GM12864 (cell line): ENCODE measurements at regions not wholly inside any gene's neighbourhood (a gene's known extent, or its start where the extent isn't known, plus 50 kb on each side); places are given as distances from the start of the nearest gene placed in this dataset.

ENCODE experiments used
- DNase-seq: peaks from one replicate; pipeline ENCODE4 v3.0.0-alpha.2; 2011; ENCODE audit warnings: low read depth
- H3K4me3 ChIP-seq: 2 replicates; pipeline ENCODE4 v1.5.1; 2011; ENCODE audit warnings: mild to moderate bottlenecking, low read depth, low read length, control low read depth
- CTCF ChIP-seq: IDR thresholded peaks from 2 replicates; pipeline ENCODE4 v1.5.1; 2011; ENCODE audit warnings: low read depth, mild to moderate bottlenecking, moderate library complexity, low read length, control low read depth, inconsistent platforms; ENCODE audit errors: missing control alignments

DNA sequence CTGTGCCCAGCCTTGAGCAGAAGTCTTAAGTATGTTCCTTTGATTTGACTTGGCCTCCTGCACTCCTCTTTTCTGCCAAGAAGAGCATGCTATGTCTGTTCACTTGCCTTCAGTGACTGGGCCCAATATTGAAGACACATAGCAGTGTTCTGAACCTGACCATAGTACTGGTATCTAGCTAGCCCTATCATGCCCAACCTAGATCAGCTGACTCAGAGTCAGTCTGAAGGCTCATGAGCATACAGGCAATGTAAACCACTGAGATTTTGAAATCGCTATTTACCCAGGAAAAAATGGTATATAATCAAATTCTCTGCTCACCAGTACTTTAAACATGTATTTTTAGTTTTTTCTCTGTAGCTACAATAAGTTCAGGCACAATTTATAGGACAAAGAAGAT is 129.4 kb downstream of the TANC2 start:
- TF ChIP-seq CTCF: no peak
- DNase-seq: no peak

DNA sequence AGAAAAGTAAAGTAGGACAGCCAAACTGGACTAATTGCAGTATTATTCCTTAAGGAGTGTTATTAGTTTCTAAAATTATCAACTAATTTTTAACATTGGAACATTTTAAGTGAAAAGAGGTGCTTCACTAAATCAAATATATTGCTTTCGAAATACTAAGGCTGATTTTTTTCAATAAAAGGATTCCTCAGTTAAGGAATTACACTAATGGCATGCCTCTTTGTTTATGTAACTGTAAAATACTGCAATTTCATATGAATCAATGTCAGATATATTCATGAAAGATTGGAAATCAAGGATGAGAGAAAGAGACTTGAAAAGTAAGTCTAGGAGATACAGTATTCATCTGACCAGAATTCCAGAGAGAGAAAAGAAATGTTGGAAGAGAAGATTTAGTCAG is 129.8 kb downstream of the TANC2 start:
- no peak for TF ChIP-seq CTCF
- no peak overlapping the region for H3K4me3 ChIP-seq
- DNase-seq: no peak

More for the DNA sequence above, 129.4 kb downstream of the TANC2 start:
- H3K4me3 ChIP-seq: no peak overlapping the region

DNA sequence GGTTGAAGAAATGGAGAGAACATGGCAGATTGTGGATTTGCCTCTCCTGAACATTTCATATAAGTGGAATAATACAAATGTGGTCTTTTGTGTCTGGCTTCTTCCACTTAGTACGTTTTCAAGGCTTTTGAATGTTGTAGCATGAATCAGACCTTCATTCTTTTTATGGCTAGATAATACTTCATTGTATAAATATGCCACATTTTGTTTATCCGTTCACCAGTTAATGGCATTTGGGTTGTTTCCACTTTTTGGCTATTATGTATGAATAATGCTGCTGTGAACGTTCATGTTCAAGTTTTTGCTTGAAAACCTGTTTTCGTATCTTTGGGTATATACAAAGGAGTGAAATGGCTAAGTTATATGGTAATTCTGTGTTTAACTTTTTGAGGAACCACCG is 130.4 kb downstream of the TANC2 start:
- TF ChIP-seq CTCF: no peak
- DNase-seq: no peak
- no peak overlapping the region for H3K4me3 ChIP-seq

DNA sequence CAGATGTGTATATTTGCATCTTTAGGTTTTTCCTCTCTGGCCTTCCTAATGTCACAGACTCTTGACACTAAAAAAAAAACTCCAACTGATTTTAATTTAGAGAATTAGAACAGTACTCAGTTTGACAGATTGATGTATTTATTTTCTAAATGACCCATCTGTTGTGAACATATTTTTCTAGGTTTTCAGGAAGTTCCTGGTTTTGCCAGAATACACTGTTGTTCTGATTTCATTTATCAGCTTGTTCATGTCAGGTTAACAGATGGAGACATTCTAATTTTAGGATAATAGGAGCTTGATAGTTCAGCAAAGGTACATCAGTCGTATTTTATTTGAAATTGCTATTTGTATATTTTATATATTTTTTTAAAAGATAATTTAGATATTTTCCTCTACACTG is 133.4 kb downstream of the TANC2 start:
- no peak for DNase-seq
- no peak overlapping the region for H3K4me3 ChIP-seq
- no peak for TF ChIP-seq CTCF

DNA sequence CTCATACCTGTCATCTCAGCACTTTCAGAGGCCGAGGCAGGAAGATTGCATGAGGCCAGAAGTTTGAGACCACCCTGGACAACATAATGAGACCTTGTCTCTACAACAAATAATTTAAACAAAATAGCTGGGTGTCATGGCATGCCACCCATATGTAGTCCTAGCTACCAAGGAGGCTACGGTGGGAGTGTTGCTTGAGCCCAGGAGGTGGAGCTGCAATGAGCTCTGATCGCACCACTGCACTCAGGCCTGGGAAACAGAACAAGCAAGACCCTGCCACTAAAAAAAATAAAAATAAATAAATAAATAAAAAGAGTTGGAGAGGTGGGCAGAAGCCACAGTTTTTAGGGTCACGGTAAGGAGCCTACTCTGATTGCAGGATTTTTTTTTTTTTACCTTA is 136.0 kb downstream of the TANC2 start:
- no peak overlapping the region for H3K4me3 ChIP-seq
- no peak for TF ChIP-seq CTCF
- DNase-seq: no peak

- no peak for TF ChIP-seq CTCF
- no peak for DNase-seq
- H3K4me3 ChIP-seq: no peak overlapping the region
Measured at GRCh38 chr17:63106050-63106449, 140.0 kb downstream of the TANC2 start.

DNA sequence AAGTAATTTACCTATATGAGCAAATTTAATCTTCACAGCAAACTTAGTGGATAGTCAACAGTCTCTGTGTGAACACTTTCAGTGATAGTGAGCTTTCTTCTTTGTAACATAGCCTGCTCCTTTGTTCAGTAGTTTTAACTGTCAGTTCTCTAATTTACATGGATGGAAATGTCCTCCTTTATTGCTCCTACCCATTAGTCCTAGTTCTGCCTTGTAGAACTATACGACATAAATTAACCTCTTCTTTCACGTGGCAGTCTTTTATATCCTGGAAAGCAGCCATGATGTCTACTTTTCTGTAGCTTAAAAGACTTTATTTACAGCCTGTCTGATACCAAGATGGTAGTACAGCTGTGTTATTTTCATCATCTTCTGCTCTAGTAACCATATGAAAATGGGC is 143.6 kb downstream of the TANC2 start:
- no peak for TF ChIP-seq CTCF
- DNase-seq: no peak
- H3K4me3 ChIP-seq: no peak overlapping the region
